ENCODE measurements at regions not wholly inside any gene's neighbourhood (a gene's known extent, or its start where the extent isn't known, plus 50 kb on each side); places are given as distances from the start of the nearest gene placed in this dataset.

- ChIA-PET POLR2A (ENCODE audit: partially characterized antibody) (no interaction called here), CTCF (ENCODE audit: partially characterized antibody) (no interaction called here)
- H3K9ac ChIP-seq (replicated peaks in 1 of 4; ENCODE audit: extremely low read depth in 1 of 4, low read depth in 3 of 4, low read length in 3 of 4): no peak overlapping the region
- no peak overlapping the region for H2AK5ac ChIP-seq (ENCODE audit: low read depth, low read length)
- H3K14ac ChIP-seq (ENCODE audit: insufficient read length): no peak overlapping the region
- H3K27ac ChIP-seq (ENCODE audit: low read depth, low read length): no peak overlapping the region
- H3K27me3 ChIP-seq (replicated peaks in 1 of 4; ENCODE audit: control insufficient read depth in 3 of 4, extremely low read depth in 1 of 4, insufficient read depth in 3 of 4, low read length in 3 of 4): no peaks in the 10 kb centered on the region
- no peak overlapping the region for H2BK120ac ChIP-seq (replicated peaks; ENCODE audit: low read depth, low read length)
- H3K4me3 ChIP-seq (ENCODE audit: extremely low read depth in 1 of 4, insufficient read depth in 2 of 4, low read depth in 3 of 4, low read length in 4 of 4): no peak overlapping the region
- H4K5ac ChIP-seq (ENCODE audit: insufficient read length, low read depth, low read length): no peak overlapping the region
- H2BK12ac ChIP-seq (ENCODE audit: low read depth, low read length): no peak overlapping the region
- no peak for TF ChIP-seq CTBP2 (IDR thresholded peaks at IDR 0.05; ENCODE audit: borderline replicate concordance, insufficient read depth, insufficient read length, low read length)
- no peak for TF ChIP-seq RBBP5 (IDR thresholded peaks at IDR 0.05; ENCODE audit: borderline replicate concordance, low read depth, low read length)
- no peak for TF ChIP-seq CBX5 (IDR thresholded peaks at IDR 0.05; ENCODE audit: low read depth, low read length)
- TF ChIP-seq MAFK (IDR thresholded peaks at IDR 0.05; ENCODE audit: low read depth, low read length): no peak
- TF ChIP-seq CBX8 (IDR thresholded peaks at IDR 0.05; ENCODE audit: borderline replicate concordance, low read depth, low read length): no peak
- TF ChIP-seq HDAC6 (IDR thresholded peaks at IDR 0.05; ENCODE audit: low read depth, low read length): no peak
- no peak for TF ChIP-seq CEBPB (IDR thresholded peaks at IDR 0.05; ENCODE audit: low read depth, low read length)
- TF ChIP-seq JUND (IDR thresholded peaks at IDR 0.05; ENCODE audit: low read length): no peak
- TF ChIP-seq SIRT6 (IDR thresholded peaks at IDR 0.05; ENCODE audit: low read length): no peak
- TF ChIP-seq TCF12 (IDR thresholded peaks at IDR 0.05; ENCODE audit: low read depth, low read length): no peak
- TF ChIP-seq NANOG (IDR thresholded peaks at IDR 0.05; ENCODE audit: insufficient read depth, low read depth, low read length, poor library complexity, severe bottlenecking): no peak
- no peak for TF ChIP-seq JUN (IDR thresholded peaks at IDR 0.05; ENCODE audit: low read depth, low read length)
- no peak for TF ChIP-seq ATF3 (IDR thresholded peaks at IDR 0.05; ENCODE audit: insufficient read depth, low read depth, low read length)
- TF ChIP-seq USF2 (IDR thresholded peaks at IDR 0.05; ENCODE audit: low read length): no peak
- TF ChIP-seq RXRA (IDR thresholded peaks at IDR 0.05; ENCODE audit: insufficient read depth, low read depth, low read length): no peak
- TF ChIP-seq SP1 (IDR thresholded peaks at IDR 0.05; ENCODE audit: low read depth, low read length): no peak
- H3K23ac ChIP-seq (ENCODE audit: insufficient read length): no peak overlapping the region
- no peak overlapping the region for H4K91ac ChIP-seq (replicated peaks; ENCODE audit: insufficient read length, low read length)
- H2AFZ ChIP-seq (ENCODE audit: low read length): no peak overlapping the region
- H3K79me1 ChIP-seq (ENCODE audit: low read depth, low read length): no peaks in the 10 kb centered on the region
- no peaks in the 10 kb centered on the region for H3K36me3 ChIP-seq (ENCODE audit: control insufficient read depth in 2 of 4, insufficient read depth in 4 of 4, low read length in 3 of 4)
- no peaks in the 10 kb centered on the region for H4K20me1 ChIP-seq (replicated peaks in 1 of 2; ENCODE audit: control insufficient read depth in 1 of 2, insufficient read depth in 2 of 2, low read length in 2 of 2)
- H3K23me2 ChIP-seq (ENCODE audit: low read depth, low read length): no peaks in the 10 kb centered on the region
- H3K4ac ChIP-seq (replicated peaks; ENCODE audit: insufficient read length, low read depth, low read length): no peak overlapping the region
- H3K56ac ChIP-seq (replicated peaks; ENCODE audit: insufficient read length, low read depth, low read length): no peak overlapping the region
- no peak overlapping the region for H2BK15ac ChIP-seq (ENCODE audit: low read length)
- DNase-seq (ENCODE audit: low read depth in 1 of 2, low spot score in 2 of 2) (no peak), FAIRE-seq (no peak)
- H2BK20ac ChIP-seq (ENCODE audit: low read length): no peak overlapping the region
- H3K18ac ChIP-seq (ENCODE audit: extremely low read depth, low read length): no peak overlapping the region
- H3K4me1 ChIP-seq (replicated peaks in 1 of 4; ENCODE audit: control insufficient read depth in 3 of 4, insufficient read depth in 4 of 4, low read length in 3 of 4): no peaks in the 10 kb centered on the region
- H4K8ac ChIP-seq (ENCODE audit: extremely low read depth, insufficient read depth, low read length): no peak overlapping the region
- H2BK5ac ChIP-seq (ENCODE audit: low read depth, low read length): no peak overlapping the region
- H3K4me2 ChIP-seq (ENCODE audit: insufficient read depth in 1 of 2, low read depth in 2 of 2, low read length in 2 of 2): no peak overlapping the region
- H3K79me2 ChIP-seq (ENCODE audit: control insufficient read depth in 1 of 2, insufficient read depth in 2 of 2, low read length in 2 of 2): no peaks in the 10 kb centered on the region
- no peaks in the 10 kb centered on the region for H3K9me3 ChIP-seq (ENCODE audit: insufficient read depth in 2 of 2, low read depth in 1 of 2, low read length in 1 of 2)
Measured at GRCh38 chr3:103752986-103753385, 1318.2 kb downstream of the ZPLD1 start.
